Ishikawa (cell line): ENCODE measurements at regions not wholly inside any gene's neighbourhood (a gene's known extent, or its start where the extent isn't known, plus 50 kb on each side); places are given as distances from the start of the nearest gene placed in this dataset.

Source experiments
- CEBPB ChIP-seq: IDR thresholded peaks from 2 replicates; pipeline ENCODE4 v1.6.1; 2012
- CREB1 ChIP-seq: IDR thresholded peaks from 2 replicates; pipeline ENCODE4 v1.6.1; 2012; ENCODE audit warnings: low read depth
- EGR1 ChIP-seq: IDR thresholded peaks from 2 replicates; pipeline ENCODE4 v1.6.1; 2012
- EP300 ChIP-seq: IDR thresholded peaks from 2 replicates; pipeline ENCODE4 v1.6.1; 2012; ENCODE audit warnings: borderline replicate concordance
- FOXM1 ChIP-seq: IDR thresholded peaks from 2 replicates; pipeline ENCODE4 v1.6.1; 2012; ENCODE audit warnings: low read depth, borderline replicate concordance
- MAX ChIP-seq: IDR thresholded peaks from 2 replicates; pipeline ENCODE4 v1.6.1; 2012
- NFIC ChIP-seq: IDR thresholded peaks from 2 replicates; pipeline ENCODE4 v1.6.1; 2012
- RAD21 ChIP-seq: IDR thresholded peaks from 2 replicates; pipeline ENCODE4 v1.6.1; 2012; ENCODE audit warnings: low read depth
- REST ChIP-seq: IDR thresholded peaks from 2 replicates; pipeline ENCODE4 v1.6.1; 2012; ENCODE audit warnings: low read depth, mild to moderate bottlenecking
- TAF1 ChIP-seq: IDR thresholded peaks from 2 replicates; pipeline ENCODE4 v1.6.1; 2012; ENCODE audit warnings: low read depth, mild to moderate bottlenecking
- TCF12 ChIP-seq: IDR thresholded peaks from 2 replicates; pipeline ENCODE4 v1.6.1; 2012; ENCODE audit warnings: low read depth
- TEAD4 ChIP-seq: IDR thresholded peaks from 2 replicates; pipeline ENCODE4 v1.6.1; 2012
- USF1 ChIP-seq: IDR thresholded peaks from 2 replicates; pipeline ENCODE4 v1.6.1; 2012
- YY1 ChIP-seq: IDR thresholded peaks from 2 replicates; pipeline ENCODE4 v1.6.1; 2012; ENCODE audit warnings: low read depth
- ZBTB7A ChIP-seq: IDR thresholded peaks from 2 replicates; pipeline ENCODE4 v1.6.1; 2012; ENCODE audit warnings: low read depth

GRCh38 chr7:155218276-155219153 is 79.2 kb upstream of the INSIG1 start:
- TF ChIP-seq EGR1 (no peak), YY1 (no peak), RAD21 (no peak), USF1 (no peak), CEBPB (no peak), ZBTB7A (no peak), TAF1 (no peak), FOXM1 (no peak), NFIC (no peak), EP300 (no peak)

- no peak for TF ChIP-seq NFIC
- TF ChIP-seq EGR1, result no peak
- TF ChIP-seq CREB1, result no peak
- TF ChIP-seq USF1, result no peak
- TF ChIP-seq TAF1, result no peak
- TF ChIP-seq TEAD4, result no peak
- TF ChIP-seq ZBTB7A, result no peak
- no peak for TF ChIP-seq CEBPB
- no peak for TF ChIP-seq REST
- TF ChIP-seq MAX, result no peak
- no peak for TF ChIP-seq TCF12
- no peak for TF ChIP-seq EP300
- TF ChIP-seq RAD21, result no peak
- no peak for TF ChIP-seq FOXM1
- TF ChIP-seq YY1, result no peak
Observed at GRCh38 chr7:155219154-155219531, 78.5 kb upstream of the INSIG1 start.

GRCh38 chr7:155219947-155220769 is 77.5 kb upstream of the INSIG1 start:
- TF ChIP-seq CEBPB, result no peak
- TF ChIP-seq RAD21, result no peak
- no peak for TF ChIP-seq TEAD4
- TF ChIP-seq EGR1, result no peak
- no peak for TF ChIP-seq REST
- no peak for TF ChIP-seq NFIC
- TF ChIP-seq USF1, result no peak
- TF ChIP-seq FOXM1, result no peak
- TF ChIP-seq MAX, result no peak
- no peak for TF ChIP-seq YY1
- TF ChIP-seq ZBTB7A, result no peak
- no peak for TF ChIP-seq EP300

- TF ChIP-seq EP300 (no peak), ZBTB7A (no peak), REST (no peak), TEAD4 (no peak), TAF1 (no peak), RAD21 (no peak), CREB1 (no peak), NFIC (no peak), TCF12 (no peak), USF1 (no peak), CEBPB (no peak), FOXM1 (no peak), YY1 (no peak), EGR1 (no peak)
Observed at GRCh38 chr7:155220903-155221302, 76.8 kb upstream of the INSIG1 start.
